ENCODE measurements at regions not wholly inside any gene's neighbourhood (a gene's known extent, or its start where the extent isn't known, plus 50 kb on each side); places are given as distances from the start of the nearest gene placed in this dataset.

GRCh38 chr15:61522411-61522810, 293.3 kb upstream of the RORA start:
- DNase-seq, result no peak

DNA sequence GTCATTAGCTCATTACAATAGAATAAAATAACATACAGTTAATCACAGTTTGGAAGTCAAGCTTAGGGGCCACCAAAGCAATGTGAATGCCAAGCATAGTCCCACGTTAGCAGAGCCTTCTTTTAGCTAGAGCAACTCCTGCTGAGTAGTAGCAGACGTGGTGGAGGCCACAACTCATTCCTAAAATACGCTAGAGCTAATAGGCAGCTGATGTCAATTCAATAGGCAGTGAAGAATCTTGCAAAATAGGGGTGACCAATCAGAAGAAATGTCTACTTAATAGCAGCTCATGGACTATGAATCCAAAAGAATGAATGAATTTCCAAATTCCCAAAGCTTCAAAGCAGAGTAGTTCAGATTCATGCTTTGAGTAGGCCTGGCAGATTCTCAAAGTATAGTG, 292.9 kb upstream of the RORA start:
- no peak for DNase-seq

DNA sequence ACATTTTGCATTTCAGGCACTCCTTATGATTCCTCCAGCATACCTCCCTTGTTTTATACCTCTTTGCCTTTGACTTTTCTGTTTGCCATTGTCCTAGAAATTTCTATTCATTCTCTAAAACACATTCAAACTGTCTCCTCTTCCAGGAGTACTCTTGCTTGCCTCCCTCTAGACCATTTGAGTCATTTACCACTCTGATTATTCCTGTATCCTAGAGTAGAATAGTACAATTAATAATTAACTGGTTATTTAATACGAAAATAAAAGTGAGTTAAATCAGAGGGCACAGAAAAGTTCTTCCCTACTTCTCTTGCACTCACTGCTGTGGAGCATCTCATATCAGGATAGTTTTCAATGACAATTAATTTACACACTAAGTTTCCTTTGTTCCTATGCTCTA, 290.2 kb upstream of the RORA start:
- no peak for DNase-seq

GRCh38 chr15:61518191-61518950, 289.3 kb upstream of the RORA start:
- no peak for DNase-seq

- DNase-seq, result no peak
These were observed 288.7 kb upstream of the RORA start for GRCh38 chr15:61517776-61518175.

- no peak for DNase-seq
These were observed 288.2 kb upstream of the RORA start for GRCh38 chr15:61517335-61517734.

GRCh38 chr15:61511756-61512155, 282.7 kb upstream of the RORA start:
- no peak for DNase-seq

DNA sequence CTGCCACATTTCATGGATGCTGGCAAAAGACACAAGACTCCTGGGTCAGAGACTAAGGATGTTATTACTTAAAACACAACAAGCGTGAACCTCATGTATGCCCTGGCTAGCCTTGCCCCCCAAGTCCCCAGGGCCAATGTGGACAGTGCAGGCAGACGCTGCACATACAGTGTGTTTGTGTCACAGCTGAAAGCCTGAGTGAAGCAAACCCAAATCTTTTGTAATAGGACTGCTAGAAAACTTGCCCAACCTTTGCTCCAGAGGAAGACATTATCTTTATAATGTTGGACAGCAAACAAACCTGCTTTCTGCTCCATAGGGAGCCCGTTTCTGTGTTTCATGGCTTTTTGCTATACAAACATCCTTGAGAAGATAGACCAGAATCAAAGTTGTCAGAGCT, 282.0 kb upstream of the RORA start:
- no peak for DNase-seq

GRCh38 chr15:61509327-61509840, 280.3 kb upstream of the RORA start:
- no peak for DNase-seq

DNA sequence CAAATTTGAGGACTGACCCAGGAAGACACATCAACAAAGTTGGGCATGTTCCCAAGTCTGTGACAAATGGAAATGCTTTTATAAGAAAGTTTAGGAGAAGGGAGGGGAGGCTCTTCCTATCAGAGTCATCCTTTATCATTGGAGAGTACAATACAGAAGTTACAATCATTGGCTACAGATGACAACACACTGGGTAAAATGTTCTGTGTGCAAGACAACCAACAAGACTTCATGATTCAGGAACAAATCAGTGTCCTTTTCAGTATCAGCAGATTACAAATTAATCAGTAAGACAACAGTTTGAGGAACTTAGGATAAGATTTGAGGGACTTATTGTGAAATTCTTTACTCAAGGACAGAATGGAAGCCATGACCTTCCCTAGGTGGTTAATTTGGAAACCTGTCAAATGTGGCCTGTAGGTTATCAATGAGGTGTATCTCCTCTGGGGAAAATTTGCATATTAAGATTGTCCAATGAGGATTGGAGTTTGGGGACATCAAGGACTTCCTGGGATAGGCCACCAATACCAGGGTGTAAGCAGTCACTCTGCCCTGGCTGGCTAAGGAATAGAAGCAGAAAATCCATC, 274.4 kb upstream of the RORA start:
- DNase-seq, result no peak

DNA sequence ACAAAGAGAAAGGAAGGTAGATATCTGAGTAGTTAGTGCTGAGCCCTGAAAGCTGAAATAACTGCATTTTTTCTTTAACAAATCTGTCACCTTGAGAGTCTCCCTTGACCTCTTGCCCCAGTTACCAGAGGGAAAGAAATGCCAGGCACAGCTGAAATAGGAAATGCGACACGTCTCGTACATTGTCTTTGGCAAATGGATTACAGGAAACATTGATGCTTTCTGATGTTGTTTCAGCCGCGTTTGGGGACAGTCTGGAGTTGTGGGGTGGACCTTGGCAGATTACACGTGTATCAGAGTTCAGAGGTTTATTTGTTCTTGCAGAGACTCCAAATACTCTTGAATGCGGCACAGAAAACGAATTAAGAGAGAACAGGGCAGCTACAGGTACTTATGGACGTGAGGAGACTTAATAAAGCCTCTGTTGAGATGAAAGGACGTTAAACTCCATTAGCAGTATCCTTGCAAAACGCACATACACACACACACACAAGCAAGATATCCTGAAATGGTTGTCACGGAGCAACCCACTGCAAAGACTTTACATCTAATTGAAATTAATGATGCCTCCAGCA, 272.8 kb upstream of the RORA start:
- DNase-seq, result no peak

DNA sequence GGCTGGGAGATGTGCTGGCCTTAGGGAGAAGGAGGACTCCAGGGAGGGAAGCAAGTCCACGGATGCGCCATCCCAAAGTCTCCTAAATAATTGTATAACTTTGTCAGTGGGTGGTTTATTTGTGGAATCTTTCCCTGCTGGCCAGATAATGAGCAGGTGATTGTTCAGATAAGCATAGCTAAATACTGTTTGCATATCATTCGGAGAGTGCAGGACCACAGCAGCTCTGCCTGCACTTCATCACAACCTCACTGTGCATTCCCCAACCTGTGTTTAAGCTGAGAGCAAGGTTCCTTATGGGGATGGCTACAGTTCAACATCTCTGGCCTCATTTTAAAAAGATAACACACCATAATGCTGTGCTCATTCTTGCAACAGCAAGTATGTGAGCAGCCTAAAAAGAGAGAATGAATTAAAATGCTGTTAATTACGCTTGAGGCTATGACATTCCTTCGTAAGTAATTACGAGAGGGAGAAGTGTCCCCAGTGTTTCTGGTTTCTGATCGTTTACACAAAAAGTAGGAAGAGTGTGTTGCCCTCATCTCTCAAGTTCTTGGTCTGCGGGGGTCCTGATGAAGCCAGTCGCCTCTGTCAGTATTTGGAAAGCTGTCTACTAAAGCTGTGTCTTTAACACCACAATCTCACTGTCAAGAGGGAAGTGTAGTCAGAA, 272.0 kb upstream of the RORA start:
- DNase-seq, result no peak

GRCh38 chr15:61500523-61500922, 271.4 kb upstream of the RORA start:
- no peak for DNase-seq

DNA sequence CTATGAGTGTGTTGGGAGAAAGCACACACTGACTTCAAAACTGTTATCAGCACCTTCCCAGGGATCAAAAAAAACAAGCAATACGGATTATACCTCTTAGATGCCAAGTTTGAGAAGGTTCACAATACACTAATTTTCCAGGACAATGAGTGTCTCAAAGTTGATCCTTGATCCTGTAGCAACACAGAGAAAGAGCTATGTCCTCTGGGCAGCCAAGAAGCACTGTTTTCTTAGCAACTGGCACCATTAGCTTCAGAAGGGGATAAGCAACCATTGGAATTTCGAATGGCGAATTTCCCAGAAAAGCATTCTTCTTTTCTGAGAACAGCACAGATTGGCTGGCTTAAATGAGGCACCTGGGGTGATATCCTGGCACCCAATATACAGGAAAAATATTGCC, 270.3 kb upstream of the RORA start:
- no peak for DNase-seq

DNA sequence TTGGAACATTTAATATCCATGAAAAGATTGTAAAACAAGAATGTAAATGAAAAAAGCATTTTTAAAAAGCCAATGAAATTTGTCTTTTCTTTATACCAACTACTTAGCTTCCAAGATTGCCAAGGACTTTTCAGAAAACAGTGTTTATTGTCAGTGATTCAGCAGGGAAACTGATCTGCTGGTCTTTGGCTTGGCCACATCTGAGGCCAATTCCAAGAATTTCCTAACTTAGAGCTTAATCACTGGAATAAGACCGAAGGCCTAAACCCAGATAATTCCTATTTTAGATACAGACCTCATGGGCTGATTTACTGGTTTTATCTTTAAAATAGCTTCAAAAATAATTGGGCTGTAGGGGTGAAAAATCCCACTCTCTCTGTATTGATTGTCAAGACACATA, 260.5 kb upstream of the RORA start:
- no peak for DNase-seq

DNA sequence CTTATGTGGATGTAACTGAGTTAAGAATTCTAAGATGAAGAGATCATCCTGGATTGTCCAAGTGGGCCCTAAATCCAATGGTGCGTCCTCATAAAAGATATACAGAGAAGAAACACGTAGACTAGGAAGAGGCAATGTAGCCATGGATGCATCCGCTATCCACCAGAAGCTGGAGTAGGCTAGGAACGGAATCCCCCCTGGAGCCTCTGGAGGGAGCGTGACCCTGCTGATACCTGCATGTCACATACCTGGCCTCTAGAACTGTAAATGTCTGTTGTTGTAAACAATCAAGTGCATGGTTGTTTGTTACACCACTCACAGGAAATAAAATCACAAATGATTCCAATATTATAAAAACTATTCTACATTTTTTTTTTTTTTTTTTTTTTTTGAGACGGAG, 254.5 kb upstream of the RORA start:
- no peak for DNase-seq

GRCh38 chr15:61481886-61482285, 252.8 kb upstream of the RORA start:
- no peak for DNase-seq

DNA sequence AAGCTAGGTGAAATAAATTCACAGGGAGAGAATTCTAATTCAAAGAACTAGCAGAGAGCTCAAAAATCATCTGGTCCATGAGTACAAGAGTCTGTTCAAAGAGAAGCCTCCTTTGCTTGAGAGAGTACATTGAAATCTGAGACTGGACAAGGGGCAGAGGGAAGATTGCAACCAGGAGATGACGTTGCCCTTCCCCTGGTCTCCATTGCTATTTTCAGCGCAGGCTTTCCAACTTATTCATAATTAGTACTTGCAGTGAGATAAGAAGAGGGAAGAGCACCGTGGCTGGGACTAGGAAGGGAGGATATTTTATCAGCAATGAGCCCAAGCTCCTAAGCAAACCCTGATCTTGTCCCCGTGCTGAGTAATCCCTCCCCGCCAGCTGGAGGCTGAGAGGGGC, 251.8 kb upstream of the RORA start:
- no peak for DNase-seq

DNA sequence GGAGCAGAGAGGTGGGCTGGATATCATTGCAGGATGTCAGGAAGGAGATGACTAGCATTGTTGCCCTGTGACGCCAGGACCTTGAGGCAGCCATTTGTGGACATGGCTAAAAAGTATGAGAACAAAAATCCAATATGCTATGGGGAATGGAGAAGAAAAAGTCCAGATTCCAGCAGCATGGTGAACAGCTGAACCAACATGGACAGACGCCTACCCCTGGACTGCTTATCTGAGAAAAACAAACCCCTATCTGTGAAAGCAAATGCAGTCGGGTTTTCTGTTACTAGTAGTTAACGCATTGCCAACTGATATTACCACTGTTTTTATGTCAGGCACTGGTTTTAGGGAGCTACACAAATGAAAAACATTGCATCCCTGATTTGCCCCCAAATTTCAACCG, 251.2 kb upstream of the RORA start:
- DNase-seq, result no peak

DNA sequence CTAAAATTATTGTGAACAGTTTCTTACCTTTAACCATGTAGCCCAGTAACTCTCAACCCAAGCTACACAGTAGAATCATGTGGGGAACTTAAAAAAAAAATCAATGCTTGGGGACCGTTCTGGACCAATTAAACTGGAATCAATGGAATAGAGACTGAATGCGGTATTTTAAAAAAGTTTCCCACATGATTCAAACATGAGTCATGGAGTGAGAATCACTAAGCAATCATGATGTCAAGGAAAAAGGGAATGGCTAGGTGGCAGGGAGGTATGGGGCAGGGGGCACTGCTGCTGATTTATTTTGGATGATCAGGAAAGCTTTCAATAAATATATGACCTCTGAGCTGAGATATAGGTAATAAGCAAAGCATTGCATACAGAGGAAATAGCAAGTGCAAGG, 250.5 kb upstream of the RORA start:
- DNase-seq, result no peak

GRCh38 chr15:61476741-61477140, 247.6 kb upstream of the RORA start:
- no peak for DNase-seq

GRCh38 chr15:61474796-61475195, 245.7 kb upstream of the RORA start:
- no peak for DNase-seq

- no peak for DNase-seq
These were observed 238.7 kb upstream of the RORA start for GRCh38 chr15:61467823-61468222.

All from CD4-positive, alpha-beta T cell treated with Interleukin-21 for 1 hour (primary cell).